ENCODE measurements at regions not wholly inside any gene's neighbourhood (a gene's known extent, or its start where the extent isn't known, plus 50 kb on each side); places are given as distances from the start of the nearest gene placed in this dataset.

DNA sequence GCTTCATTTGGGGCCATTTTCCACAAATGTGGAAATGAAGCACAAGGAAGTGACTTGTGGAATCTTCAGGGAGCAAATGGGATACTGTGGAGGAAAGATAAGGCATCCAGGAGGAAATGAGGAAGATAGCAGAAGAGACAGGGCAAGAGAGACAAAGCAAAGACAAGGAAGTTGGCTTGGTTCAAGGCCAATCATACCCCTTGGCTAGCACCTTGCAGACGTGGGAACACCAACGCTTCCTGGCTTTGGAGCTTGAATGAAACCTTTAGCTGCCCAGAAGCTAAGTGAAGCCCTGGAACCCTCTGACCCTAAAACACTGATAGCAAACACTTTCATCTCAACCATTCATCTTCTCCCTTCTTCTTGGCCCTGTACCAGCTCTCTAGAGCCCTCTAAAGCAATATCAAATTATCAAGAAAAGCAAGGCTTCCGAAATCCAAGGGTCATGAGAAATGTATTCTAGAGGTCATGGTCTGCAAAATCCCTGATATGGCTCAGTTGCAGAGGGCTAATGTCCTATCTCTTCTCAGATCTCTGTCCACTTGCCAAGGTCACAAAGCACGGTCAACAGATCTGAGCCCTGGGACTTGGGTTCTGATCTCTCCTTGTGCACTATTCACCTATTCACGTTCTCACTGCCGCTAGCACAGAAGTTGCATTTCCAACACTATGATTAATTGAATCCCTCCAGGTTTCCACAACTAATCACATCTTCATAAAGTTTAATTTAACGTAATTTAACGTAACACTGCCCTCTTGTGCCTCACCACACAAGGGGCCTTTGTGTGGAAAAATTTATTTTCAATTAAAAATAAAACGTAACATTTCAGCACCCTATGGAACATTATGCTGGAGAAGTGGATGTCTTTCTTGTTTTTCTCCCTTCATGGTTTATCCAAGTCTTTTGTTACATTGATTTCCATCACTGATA lies 557.6 kb upstream of the ADAMTS9 start:
- CTCF ChIA-PET = interaction anchor here (0.6 kb wide), 1 partner anchor 223 kb away, joined by 3 read pairs; no protein-coding TSS in a partner anchor
- no peak for DNase-seq (ENCODE audit: extremely low spot score)
- TF ChIP-seq SP1 (IDR thresholded peaks at IDR 0.05) (no peak), FOXM1 (IDR thresholded peaks at IDR 0.05; ENCODE audit: borderline replicate concordance) (no peak), L3MBTL2 (conservative IDR thresholded peaks at IDR 0.05) (no peak), HDGF (IDR thresholded peaks at IDR 0.05; ENCODE audit: borderline replicate concordance) (no peak), CTBP1 (IDR thresholded peaks at IDR 0.05; ENCODE audit: borderline replicate concordance) (no peak), ZNF384 (IDR thresholded peaks at IDR 0.05) (no peak), BHLHE40 (IDR thresholded peaks at IDR 0.05; ENCODE audit: borderline replicate concordance) (no peak), FOXA1 (IDR thresholded peaks at IDR 0.05) (no peak), TARDBP (IDR thresholded peaks at IDR 0.05) (no peak), NFRKB (IDR thresholded peaks at IDR 0.05) (no peak), SUZ12 (IDR thresholded peaks at IDR 0.05) (no peak), ARNT (IDR thresholded peaks at IDR 0.05) (no peak)
- POLR2A ChIA-PET = interaction anchor here (1.0 kb wide), 1 partner anchor 24 kb away, joined by 3 read pairs; no protein-coding TSS in a partner anchor

DNA sequence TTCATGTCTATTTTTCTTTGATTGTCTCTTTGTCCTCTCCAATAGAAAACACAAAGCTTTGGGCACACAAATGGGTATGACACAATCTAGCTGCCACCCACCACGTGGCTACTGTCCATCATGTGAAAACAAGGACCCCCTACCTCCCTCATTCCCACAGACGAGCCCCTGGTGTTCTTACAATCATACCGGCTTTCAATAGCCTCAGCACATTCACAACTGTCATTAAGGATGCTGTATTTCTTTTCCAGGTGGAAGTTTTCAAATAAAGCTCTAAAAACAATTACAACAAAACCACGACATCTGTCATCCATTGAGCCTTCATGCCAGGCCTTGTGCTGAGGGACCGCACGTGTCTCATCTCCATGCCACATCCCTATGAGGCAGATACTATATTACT lies 552.6 kb upstream of the ADAMTS9 start:
- TF ChIP-seq TARDBP (IDR thresholded peaks at IDR 0.05) (no peak), CTBP1 (IDR thresholded peaks at IDR 0.05; ENCODE audit: borderline replicate concordance) (no peak), BHLHE40 (IDR thresholded peaks at IDR 0.05; ENCODE audit: borderline replicate concordance) (no peak), SUZ12 (IDR thresholded peaks at IDR 0.05) (no peak), L3MBTL2 (conservative IDR thresholded peaks at IDR 0.05) (no peak), FOXA1 (IDR thresholded peaks at IDR 0.05) (no peak), HDGF (IDR thresholded peaks at IDR 0.05; ENCODE audit: borderline replicate concordance) (no peak), ZNF384 (IDR thresholded peaks at IDR 0.05) (no peak)
- TF ChIP-seq, protein P1, sequence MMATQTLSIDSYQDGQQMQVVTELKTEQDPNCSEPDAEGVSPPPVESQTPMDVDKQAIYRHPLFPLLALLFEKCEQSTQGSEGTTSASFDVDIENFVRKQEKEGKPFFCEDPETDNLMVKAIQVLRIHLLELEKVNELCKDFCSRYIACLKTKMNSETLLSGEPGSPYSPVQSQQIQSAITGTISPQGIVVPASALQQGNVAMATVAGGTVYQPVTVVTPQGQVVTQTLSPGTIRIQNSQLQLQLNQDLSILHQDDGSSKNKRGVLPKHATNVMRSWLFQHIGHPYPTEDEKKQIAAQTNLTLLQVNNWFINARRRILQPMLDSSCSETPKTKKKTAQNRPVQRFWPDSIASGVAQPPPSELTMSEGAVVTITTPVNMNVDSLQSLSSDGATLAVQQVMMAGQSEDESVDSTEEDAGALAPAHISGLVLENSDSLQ (IDR thresholded peaks at IDR 0.05) = no peak
- ChIA-PET POLR2A (no interaction called here), CTCF (no interaction called here)
- no peak for DNase-seq (ENCODE audit: extremely low spot score)

DNA sequence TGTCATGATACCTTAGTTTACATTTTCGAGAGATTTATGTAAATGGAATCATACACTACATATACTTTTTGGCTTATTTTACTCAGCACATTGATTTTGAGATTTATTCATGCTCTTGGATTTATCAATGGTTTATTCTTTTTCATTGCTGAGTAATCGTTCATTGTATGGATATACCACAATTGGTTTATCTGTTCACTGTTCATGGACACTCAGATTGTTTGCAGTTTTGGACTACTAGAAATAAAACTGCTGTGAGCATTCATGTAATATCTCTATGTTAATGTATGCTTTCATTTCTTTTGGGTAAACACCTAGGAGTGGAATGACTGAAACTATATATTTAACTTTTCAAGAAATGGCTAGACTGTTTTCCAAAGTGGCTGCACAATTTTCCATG lies 550.9 kb upstream of the ADAMTS9 start:
- CTCF ChIA-PET = no interaction called here
- TF ChIP-seq TARDBP (IDR thresholded peaks at IDR 0.05) (no peak), LEF1 (IDR thresholded peaks at IDR 0.05; ENCODE audit: borderline replicate concordance) (no peak), FOXM1 (IDR thresholded peaks at IDR 0.05; ENCODE audit: borderline replicate concordance) (no peak), SP1 (IDR thresholded peaks at IDR 0.05) (no peak), NFRKB (IDR thresholded peaks at IDR 0.05) (no peak), CTBP1 (IDR thresholded peaks at IDR 0.05; ENCODE audit: borderline replicate concordance) (no peak), ZNF384 (IDR thresholded peaks at IDR 0.05) (no peak), FOXA1 (IDR thresholded peaks at IDR 0.05) (no peak), ELF4 (IDR thresholded peaks at IDR 0.05) (no peak)
- POLR2A ChIA-PET = no interaction called here
- no peak for DNase-seq (ENCODE audit: extremely low spot score)

DNA sequence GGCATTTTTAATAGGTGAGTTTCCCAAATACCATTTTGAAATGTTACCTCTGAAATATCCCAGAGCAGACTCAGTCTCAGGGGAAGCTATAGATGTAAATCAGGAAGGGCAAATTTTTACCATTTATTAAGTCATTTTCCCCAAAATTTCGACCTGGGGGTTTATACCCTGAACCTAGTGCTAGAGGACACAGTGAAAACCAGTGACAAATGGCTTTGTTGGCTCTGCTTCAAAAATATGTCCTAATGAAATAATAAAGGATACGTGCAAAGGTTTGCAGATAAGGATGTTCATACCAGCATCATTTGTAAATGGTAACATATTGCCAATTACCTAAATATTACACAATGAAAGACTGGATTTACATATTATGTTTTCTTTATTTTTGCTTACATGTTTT lies 546.7 kb upstream of the ADAMTS9 start:
- CTCF ChIA-PET = no interaction called here
- POLR2A ChIA-PET = no interaction called here
- DNase-seq (ENCODE audit: extremely low spot score) = no peak
- TF ChIP-seq FOXA1 (IDR thresholded peaks at IDR 0.05) (no peak), TARDBP (IDR thresholded peaks at IDR 0.05) (no peak), SP1 (IDR thresholded peaks at IDR 0.05) (no peak), ARNT (IDR thresholded peaks at IDR 0.05) (no peak), ZNF384 (IDR thresholded peaks at IDR 0.05) (no peak), SUZ12 (IDR thresholded peaks at IDR 0.05) (no peak), FOXM1 (IDR thresholded peaks at IDR 0.05; ENCODE audit: borderline replicate concordance) (no peak)

DNA sequence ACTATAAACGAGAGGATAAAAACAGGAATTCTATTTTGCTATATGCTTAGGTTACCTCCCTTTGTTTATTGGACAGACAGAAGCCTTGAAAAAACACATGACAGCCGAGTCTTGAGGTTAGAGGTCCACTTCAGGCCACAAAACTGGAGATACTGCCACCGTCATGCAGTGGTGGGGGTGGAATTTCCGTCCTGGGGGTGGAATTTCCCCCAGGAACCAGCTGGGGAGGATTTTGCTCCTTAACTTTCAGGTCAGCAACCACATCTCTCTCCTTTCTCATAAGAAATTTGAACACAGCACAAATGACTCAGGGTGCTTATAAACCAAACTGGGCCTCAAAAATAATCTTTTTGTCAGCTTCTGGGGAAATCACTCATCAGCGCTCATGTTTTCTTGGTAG lies 545.8 kb upstream of the ADAMTS9 start:
- ChIA-PET CTCF (no interaction called here), POLR2A (no interaction called here)
- TF ChIP-seq SP1 (IDR thresholded peaks at IDR 0.05) = no peak
- no peak for TF ChIP-seq HDGF (IDR thresholded peaks at IDR 0.05; ENCODE audit: borderline replicate concordance)
- TF ChIP-seq NFRKB (IDR thresholded peaks at IDR 0.05) = no peak
- no peak for TF ChIP-seq SUZ12 (IDR thresholded peaks at IDR 0.05)
- no peak for TF ChIP-seq TARDBP (IDR thresholded peaks at IDR 0.05)
- no peak for TF ChIP-seq FOXA1 (IDR thresholded peaks at IDR 0.05)
- no peak for TF ChIP-seq BHLHE40 (IDR thresholded peaks at IDR 0.05; ENCODE audit: borderline replicate concordance)
- TF ChIP-seq ELF4 (IDR thresholded peaks at IDR 0.05) = no peak
- no peak for TF ChIP-seq LEF1 (IDR thresholded peaks at IDR 0.05; ENCODE audit: borderline replicate concordance)
- TF ChIP-seq ZNF384 (IDR thresholded peaks at IDR 0.05) = no peak
- no peak for TF ChIP-seq L3MBTL2 (conservative IDR thresholded peaks at IDR 0.05)
- no peak for TF ChIP-seq FOXK2 (IDR thresholded peaks at IDR 0.05)
- TF ChIP-seq, protein P1 (IDR thresholded peaks at IDR 0.05) = no peak
- DNase-seq (ENCODE audit: extremely low spot score) = no peak

DNA sequence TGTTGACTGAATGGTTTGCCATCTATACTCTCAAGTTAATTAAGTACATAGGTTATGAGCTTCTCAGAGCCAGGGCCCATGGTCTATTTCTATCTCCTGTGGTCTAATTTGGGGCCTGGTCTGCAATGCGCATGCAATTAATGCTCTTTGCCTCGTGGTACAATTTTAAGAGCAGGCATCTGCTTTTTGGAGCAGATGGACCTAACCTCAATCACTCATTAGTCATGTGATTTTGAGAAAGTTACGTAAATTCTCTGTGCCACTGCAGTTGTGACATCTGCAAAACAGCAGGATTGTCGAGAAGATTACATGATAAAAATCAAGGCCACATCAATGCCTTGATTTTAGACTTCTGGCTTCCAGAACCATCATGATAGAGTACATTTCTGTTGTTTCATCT lies 543.7 kb upstream of the ADAMTS9 start:
- TF ChIP-seq FOXM1 (IDR thresholded peaks at IDR 0.05; ENCODE audit: borderline replicate concordance) = no peak
- no peak for TF ChIP-seq SP1 (IDR thresholded peaks at IDR 0.05)
- TF ChIP-seq LEF1 (IDR thresholded peaks at IDR 0.05; ENCODE audit: borderline replicate concordance) = no peak
- no peak for TF ChIP-seq ZNF384 (IDR thresholded peaks at IDR 0.05)
- no peak for TF ChIP-seq ARNT (IDR thresholded peaks at IDR 0.05)
- TF ChIP-seq TARDBP (IDR thresholded peaks at IDR 0.05) = no peak
- no peak for TF ChIP-seq L3MBTL2 (conservative IDR thresholded peaks at IDR 0.05)
- TF ChIP-seq NFRKB (IDR thresholded peaks at IDR 0.05) = no peak
- no peak for TF ChIP-seq FOXK2 (IDR thresholded peaks at IDR 0.05)
- TF ChIP-seq BHLHE40 (IDR thresholded peaks at IDR 0.05; ENCODE audit: borderline replicate concordance) = no peak
- TF ChIP-seq ELF4 (IDR thresholded peaks at IDR 0.05) = no peak
- TF ChIP-seq SUZ12 (IDR thresholded peaks at IDR 0.05) = no peak
- no peak for TF ChIP-seq HDGF (IDR thresholded peaks at IDR 0.05; ENCODE audit: borderline replicate concordance)
- ChIA-PET POLR2A (interaction anchor here (0.7 kb wide), 1 partner anchor 460 kb away, joined by 3 read pairs; no protein-coding TSS in a partner anchor), CTCF (no interaction called here)
- no peak for DNase-seq (ENCODE audit: extremely low spot score)

Data from HEK293T (cell line).